Left ventricle myocardium inferior (tissue), 1 donor: ENCODE measurements at regions not wholly inside any gene's neighbourhood (a gene's known extent, or its start where the extent isn't known, plus 50 kb on each side); places are given as distances from the start of the nearest gene placed in this dataset.

ENCODE experiments used
- DNase-seq: peaks from one replicate; pipeline ENCODE4 v3.0.0-alpha.2; 2020
- H3K27ac ChIP-seq: fragments of 200-600 bp; replicated peaks from 2 replicates; pipeline ENCODE4 v1.8.0; 2021
- H3K27me3 ChIP-seq: fragments of 200-600 bp; 2 replicates; pipeline ENCODE4 v1.8.0; 2021; ENCODE audit warnings: low read depth
- H3K36me3 ChIP-seq: fragments of 200-600 bp; 2 replicates; pipeline ENCODE4 v1.8.0; 2021
- H3K4me1 ChIP-seq: fragments of 200-600 bp; 2 replicates; pipeline ENCODE4 v1.8.0; 2021
- H3K4me3 ChIP-seq: fragments of 200-600 bp; 2 replicates; pipeline ENCODE4 v1.8.0; 2021; ENCODE audit warnings: mild to moderate bottlenecking, moderate library complexity
- H3K9me3 ChIP-seq: fragments of 200-600 bp; replicated peaks from 2 replicates; pipeline ENCODE4 v1.8.0; 2021
- intact Hi-C: fragments of 100-400 bp; cut with micrococcal nuclease; formaldehyde crosslinking; loops from one replicate; pipeline ENCODE4 v1.11.0; 2022
- TF ChIP-seq, protein P1 (sequence below): fragments of 200-600 bp; IDR thresholded peaks from 2 replicates; pipeline ENCODE4 v1.8.0; 2021; ENCODE audit warnings: antibody characterized with exemption, mild to moderate bottlenecking, borderline replicate concordance
- donor health status: DM: no; HTN: yes; CAD: no; lungs with severe emphysema.

DNA sequence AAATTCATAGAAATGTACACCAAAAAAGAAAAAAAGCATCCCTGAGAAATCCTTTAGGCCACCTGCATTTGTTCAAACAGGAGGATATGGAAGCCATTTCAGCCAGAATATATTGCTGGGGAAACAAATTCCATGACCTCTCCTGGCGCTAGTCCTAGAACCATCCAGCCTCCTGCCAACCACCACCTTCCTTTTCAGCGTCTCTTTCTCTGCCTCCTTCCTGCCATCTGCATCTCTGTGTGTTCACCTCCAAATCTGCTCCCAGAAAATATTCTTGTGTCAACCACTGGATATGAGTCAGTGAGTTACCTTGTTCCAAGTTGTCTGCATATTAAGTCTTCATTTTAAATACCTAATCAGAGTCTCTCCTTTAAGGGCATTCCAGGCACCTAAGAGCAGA, 50.6 kb upstream of the NPY start:
- DNase-seq = no peak
- Histone ChIP-seq H3K4me1 (no peaks in the 10 kb centered on the region), H3K9me3 (no peaks in the 10 kb centered on the region), H3K27ac (no peak overlapping the region), H3K4me3 (no peak overlapping the region), H3K36me3 (no peaks in the 10 kb centered on the region), H3K27me3 (peaks cover 9% of the 10 kb centered on the region)
- TF ChIP-seq, protein P1, sequence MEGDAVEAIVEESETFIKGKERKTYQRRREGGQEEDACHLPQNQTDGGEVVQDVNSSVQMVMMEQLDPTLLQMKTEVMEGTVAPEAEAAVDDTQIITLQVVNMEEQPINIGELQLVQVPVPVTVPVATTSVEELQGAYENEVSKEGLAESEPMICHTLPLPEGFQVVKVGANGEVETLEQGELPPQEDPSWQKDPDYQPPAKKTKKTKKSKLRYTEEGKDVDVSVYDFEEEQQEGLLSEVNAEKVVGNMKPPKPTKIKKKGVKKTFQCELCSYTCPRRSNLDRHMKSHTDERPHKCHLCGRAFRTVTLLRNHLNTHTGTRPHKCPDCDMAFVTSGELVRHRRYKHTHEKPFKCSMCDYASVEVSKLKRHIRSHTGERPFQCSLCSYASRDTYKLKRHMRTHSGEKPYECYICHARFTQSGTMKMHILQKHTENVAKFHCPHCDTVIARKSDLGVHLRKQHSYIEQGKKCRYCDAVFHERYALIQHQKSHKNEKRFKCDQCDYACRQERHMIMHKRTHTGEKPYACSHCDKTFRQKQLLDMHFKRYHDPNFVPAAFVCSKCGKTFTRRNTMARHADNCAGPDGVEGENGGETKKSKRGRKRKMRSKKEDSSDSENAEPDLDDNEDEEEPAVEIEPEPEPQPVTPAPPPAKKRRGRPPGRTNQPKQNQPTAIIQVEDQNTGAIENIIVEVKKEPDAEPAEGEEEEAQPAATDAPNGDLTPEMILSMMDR = no peak
- intact Hi-C loops = no loop called here
